IPS-18c (cell line): ENCODE measurements at regions not wholly inside any gene's neighbourhood (a gene's known extent, or its start where the extent isn't known, plus 50 kb on each side); places are given as distances from the start of the nearest gene placed in this dataset.

Source experiments
- H3K4me3 ChIP-seq: 2 replicates; pipeline ENCODE4 v1.7.0; 2013; ENCODE audit warnings: low read depth, mild to moderate bottlenecking, low read length, moderate library complexity; ENCODE audit not compliant: insufficient read depth
- H3K9me3 ChIP-seq: one replicate; pipeline ENCODE4 v1.6.1; 2013; ENCODE audit warnings: mild to moderate bottlenecking, low read length, moderate library complexity; ENCODE audit not compliant: control insufficient read depth, insufficient read depth

GRCh38 chr12:67813456-67813904 is 164.9 kb downstream of the DYRK2 start:
- Histone ChIP-seq H3K4me3 (no peak overlapping the region), H3K9me3 (no peaks in the 10 kb centered on the region)

DNA sequence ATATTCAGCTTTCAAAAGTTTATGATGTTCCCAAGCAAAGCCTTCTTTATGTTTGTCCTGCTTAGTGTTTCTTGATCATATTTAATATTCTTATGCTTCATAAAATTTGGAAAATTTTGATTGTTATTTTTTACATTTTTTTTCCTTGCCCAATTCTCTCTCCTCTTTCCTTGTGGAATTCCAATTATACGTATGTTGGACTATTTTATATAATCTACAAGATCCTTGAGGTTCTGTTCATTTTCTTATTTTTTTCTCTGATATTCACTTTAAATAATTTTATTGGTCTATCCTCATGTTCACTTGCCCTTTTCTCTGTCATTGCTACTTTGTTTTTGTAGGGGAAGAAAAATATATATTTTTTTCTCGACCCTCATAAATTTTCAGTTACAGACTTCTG is 167.7 kb downstream of the DYRK2 start:
- Histone ChIP-seq H3K4me3 (no peak overlapping the region), H3K9me3 (no peaks in the 10 kb centered on the region)

DNA sequence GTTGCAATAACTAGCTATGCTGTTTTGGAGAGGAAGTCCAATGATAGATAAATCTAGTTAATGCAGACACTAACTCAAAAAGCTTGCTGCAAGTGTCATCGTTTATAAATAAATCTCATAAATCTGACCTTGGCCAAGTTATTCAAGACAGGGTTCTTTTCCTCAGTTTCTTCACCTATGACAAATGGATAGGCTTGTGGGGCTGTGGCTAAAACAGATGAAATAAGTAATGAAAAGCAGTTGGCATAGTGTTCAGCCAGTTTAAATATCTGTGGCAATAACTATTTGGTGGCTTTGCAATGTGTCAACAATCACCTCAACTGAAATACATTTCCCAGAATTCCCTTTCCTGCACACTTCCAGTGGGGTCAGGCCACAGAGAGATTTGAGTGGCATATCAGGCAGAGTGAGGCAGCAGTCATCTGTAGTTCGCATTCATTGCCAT is 169.9 kb downstream of the DYRK2 start:
- H3K4me3 ChIP-seq, result no peak overlapping the region
- no peaks in the 10 kb centered on the region for H3K9me3 ChIP-seq

DNA sequence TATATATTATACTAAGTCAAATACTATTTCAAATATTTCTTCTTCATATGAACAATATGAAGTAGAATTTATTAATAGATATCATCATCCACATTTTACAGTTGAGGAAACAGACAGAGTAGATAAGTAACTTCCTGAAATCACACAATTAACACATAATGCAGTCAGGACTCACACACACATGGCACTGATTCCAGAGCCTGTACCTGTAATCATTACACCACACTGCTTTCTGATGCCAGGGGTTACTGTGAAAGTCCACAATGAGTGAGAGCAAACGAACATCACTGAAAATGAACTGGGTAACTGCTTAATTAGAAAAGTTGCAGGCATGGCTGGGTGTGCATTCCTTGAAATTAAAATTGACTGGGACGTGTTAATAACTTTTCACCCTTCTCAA is 169.3 kb upstream of the IFNG-AS1 start:
- Histone ChIP-seq H3K9me3 (no peaks in the 10 kb centered on the region), H3K4me3 (no peak overlapping the region)

DNA sequence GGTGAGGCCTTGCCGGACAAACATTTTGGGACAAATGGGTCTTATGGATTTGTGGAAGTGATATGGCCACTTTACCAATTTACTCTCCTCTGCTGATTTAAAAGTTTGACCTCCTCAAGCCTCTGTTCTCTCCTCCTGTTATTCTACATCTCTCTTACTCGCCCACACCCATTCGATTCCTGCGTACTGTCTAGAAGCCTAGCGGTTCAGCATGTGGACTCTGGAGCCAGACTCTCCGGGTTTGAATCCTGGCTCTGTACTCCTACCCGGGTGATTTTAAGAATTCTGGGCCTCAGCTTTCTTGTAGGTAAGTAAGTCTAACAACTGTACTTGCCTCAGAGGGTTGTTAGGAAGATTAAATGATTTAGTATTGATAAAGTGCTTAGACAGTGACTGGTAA is 168.6 kb upstream of the IFNG-AS1 start:
- Histone ChIP-seq H3K9me3 (no peaks in the 10 kb centered on the region), H3K4me3 (no peak overlapping the region)

DNA sequence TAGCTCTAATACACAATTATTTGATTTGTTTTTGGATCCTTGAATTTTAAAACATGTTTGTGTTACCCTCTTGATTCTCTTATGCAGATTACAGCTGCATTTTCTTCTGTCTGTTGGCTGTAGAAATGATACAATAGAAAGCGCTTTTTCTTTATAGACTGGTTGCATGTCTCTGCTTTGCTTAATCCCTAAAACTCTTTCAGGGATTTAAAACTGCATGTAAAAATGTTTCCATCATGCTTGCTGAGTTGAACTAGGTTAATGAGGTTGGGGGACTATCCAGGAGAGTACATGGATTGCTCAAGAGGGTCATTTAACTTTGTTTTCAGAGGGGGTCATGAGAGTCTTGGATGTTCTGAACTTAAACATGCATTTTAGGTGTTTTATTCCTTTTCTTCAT is 166.4 kb upstream of the IFNG-AS1 start:
- H3K4me3 ChIP-seq, result no peak overlapping the region
- no peaks in the 10 kb centered on the region for H3K9me3 ChIP-seq

- Histone ChIP-seq H3K9me3 (no peaks in the 10 kb centered on the region), H3K4me3 (no peak overlapping the region)
Observed at GRCh38 chr12:67826148-67826547, 163.1 kb upstream of the IFNG-AS1 start.

DNA sequence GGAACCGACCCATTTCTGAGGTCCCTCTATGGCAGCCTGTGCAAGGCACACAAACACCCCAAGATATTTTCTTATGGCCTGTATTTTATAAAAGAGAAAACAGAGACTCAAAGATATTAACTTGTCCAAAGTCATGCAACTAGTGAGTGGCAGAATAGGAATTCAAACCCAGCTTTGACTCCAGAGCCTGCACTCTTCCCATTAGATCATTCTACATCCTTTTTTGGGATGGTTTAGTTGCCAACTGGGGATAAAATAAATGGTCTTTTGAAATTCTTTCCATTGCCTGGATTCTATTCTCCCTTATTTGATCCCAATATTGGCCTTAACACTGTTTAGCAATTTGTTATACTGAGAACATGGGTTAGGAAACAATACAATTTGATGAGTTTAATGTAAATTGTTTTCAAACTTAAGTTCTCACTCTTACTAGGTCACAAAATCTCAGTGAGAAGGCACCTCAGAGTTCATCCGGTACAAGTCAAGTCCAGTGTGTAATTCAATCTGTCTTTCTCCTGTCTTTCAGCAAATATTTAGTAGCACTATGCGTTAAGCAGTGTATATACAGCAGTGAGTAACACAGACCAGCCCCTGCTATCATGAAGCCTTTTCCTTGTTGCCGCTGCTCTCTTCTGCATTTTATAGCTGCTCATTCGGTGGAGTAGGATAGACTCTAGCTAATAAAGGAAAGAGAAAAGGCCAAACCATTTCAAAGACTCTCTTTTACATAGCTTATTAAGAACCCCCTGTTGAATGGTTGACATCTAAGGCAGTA is 162.1 kb upstream of the IFNG-AS1 start:
- H3K4me3 ChIP-seq, result no peak overlapping the region
- no peaks in the 10 kb centered on the region for H3K9me3 ChIP-seq

GRCh38 chr12:67827820-67828383 is 161.3 kb upstream of the IFNG-AS1 start:
- Histone ChIP-seq H3K9me3 (no peaks in the 10 kb centered on the region), H3K4me3 (no peak overlapping the region)

GRCh38 chr12:67829896-67830295 is 159.4 kb upstream of the IFNG-AS1 start:
- H3K4me3 ChIP-seq, result no peak overlapping the region

DNA sequence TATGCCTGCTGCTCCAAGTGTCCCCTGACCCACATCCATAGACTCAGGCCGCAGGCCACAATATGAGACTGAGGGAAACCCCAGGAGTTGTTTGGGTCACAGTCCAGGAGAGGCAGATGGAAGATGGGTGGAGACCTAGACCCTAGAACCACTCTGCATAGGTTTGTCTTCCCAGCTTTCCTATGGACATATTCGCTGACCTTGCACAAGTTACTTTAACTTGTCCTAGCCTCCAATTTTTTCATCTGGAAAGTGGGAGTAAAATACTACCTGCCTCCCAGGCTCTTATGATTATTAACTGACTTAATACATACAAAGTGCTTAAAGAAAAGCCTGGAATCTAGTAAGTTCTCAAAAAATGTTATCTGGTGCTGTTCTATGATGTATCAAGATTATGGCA is 157.1 kb upstream of the IFNG-AS1 start:
- Histone ChIP-seq H3K4me3 (no peak overlapping the region), H3K9me3 (no peaks in the 10 kb centered on the region)

More at GRCh38 chr12:67829896-67830295, 159.4 kb upstream of the IFNG-AS1 start:
- H3K9me3 ChIP-seq, result no peaks in the 10 kb centered on the region

- no peak overlapping the region for H3K4me3 ChIP-seq
- no peaks in the 10 kb centered on the region for H3K9me3 ChIP-seq
Observed at GRCh38 chr12:67833602-67834001, 155.6 kb upstream of the IFNG-AS1 start.

DNA sequence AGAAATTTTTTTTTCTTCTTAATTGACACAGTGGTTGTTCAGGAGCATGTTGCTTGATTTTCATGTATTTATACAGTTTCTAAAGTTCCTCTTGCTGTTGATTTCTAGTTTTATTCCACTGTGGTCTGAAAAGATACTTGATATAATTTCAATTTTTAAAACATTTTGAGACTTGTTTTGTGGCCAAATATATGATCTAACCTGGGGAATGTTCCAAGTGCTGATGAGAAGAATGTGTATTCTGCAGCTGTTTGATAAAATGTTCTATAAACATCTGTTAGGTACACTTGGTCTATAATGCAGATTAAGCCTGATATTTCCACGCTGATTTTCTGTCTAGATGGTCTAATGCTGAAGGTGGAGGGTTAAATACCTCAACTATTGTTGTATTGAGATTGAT is 151.4 kb upstream of the IFNG-AS1 start:
- Histone ChIP-seq H3K4me3 (no peak overlapping the region), H3K9me3 (no peaks in the 10 kb centered on the region)

DNA sequence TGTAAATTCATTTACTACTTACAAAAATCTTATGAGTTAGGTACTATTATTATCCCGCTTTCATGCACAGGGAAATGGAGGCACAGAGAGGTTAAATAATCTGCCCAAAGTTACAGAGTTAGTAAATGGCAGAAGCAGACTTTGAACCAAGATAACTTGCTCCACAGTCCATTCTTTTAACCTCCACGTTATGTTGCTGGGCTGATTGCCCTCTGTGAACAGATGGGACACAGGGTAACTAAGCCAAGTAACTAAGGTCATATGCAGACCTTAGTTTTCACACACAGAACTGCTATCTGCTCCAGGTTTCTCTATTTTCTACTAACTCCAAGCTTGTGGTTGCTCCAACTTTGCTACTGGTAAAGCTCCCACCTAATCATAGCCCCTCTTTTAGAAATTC is 147.1 kb upstream of the IFNG-AS1 start:
- H3K4me3 ChIP-seq, result no peak overlapping the region
- no peaks in the 10 kb centered on the region for H3K9me3 ChIP-seq

- Histone ChIP-seq H3K4me3 (no peak overlapping the region), H3K9me3 (no peaks in the 10 kb centered on the region)
Observed at GRCh38 chr12:67843257-67843656, 146.0 kb upstream of the IFNG-AS1 start.

GRCh38 chr12:67852701-67853100 is 136.5 kb upstream of the IFNG-AS1 start:
- Histone ChIP-seq H3K4me3 (no peak overlapping the region), H3K9me3 (peaks cover 6% of the 10 kb centered on the region)

DNA sequence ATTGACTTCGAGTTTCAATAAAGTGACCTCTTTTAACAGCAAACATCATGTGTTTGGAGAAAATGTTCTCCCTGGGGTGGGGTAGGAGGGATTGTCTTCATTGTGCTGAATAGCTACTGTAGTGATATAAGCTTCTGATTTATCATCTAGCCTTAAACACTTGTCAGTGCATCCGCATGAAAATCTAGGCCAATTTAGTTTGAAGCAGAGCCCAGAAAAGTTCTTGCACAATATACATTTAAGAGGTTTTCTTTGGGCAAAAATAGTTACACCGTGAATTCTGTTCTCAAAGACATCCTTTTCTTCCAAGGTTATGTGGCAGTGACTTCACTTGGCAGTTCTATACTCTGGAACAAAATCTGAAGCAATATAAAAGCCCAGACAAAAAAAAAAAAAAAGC is 136.0 kb upstream of the IFNG-AS1 start:
- H3K9me3 ChIP-seq, result peaks cover 6% of the 10 kb centered on the region
- no peak overlapping the region for H3K4me3 ChIP-seq

DNA sequence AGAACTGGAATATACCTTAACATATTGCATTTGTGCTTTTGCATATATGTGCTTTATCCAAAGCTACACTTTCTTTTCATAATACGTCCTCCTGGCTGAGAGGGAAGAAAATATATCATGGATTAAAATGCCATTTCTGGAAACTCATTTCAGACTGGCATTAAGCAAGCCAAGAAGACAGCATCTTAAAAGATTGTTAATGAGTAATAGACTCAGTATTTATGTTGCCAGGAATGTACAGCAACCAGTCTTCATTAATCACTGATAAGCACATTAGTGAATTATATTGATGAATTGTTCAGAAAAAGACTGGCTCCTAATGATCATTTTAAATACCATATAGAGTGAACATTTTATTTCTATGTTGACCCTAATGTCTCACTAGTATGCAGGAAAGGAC is 134.9 kb upstream of the IFNG-AS1 start:
- Histone ChIP-seq H3K4me3 (no peak overlapping the region), H3K9me3 (peaks cover 6% of the 10 kb centered on the region)

- Histone ChIP-seq H3K9me3 (peaks cover under 1% of the 10 kb centered on the region), H3K4me3 (no peak overlapping the region)
Observed at GRCh38 chr12:67855103-67855502, 134.1 kb upstream of the IFNG-AS1 start.
